Heart left ventricle (tissue), 13 donors: ENCODE measurements at regions not wholly inside any gene's neighbourhood (a gene's known extent, or its start where the extent isn't known, plus 50 kb on each side); places are given as distances from the start of the nearest gene placed in this dataset.

Source experiments
- POLR2A ChIP-seq, 2 donors: fragments of 450-650 bp; IDR thresholded peaks; one replicate each; pipeline ENCODE4 v1.6.1; 2017; ENCODE audit warnings: antibody characterized with exemption in 2 of 2, mild to moderate bottlenecking in 2 of 2, moderate library complexity in 2 of 2
- TF ChIP-seq, protein P1 (sequence below), 12 donors: fragments of 200-600 bp; sonication (generic) in 4 of 12; IDR thresholded peaks; one replicate each; pipeline versions ENCODE4 v1.5.0 to v1.8.0; 2018 to 2022; ENCODE audit warnings: antibody characterized with exemption in 12 of 12, mild to moderate bottlenecking in 5 of 12
- donor health status: ischemic (EF 13 %, LVEDD 7.1; RV severe dilation, severe dysfunction).
- donor health status: DM: no; HTN: yes; CAD: no.
- donor health status: DM: no; HTN: no; CAD: no.
- donor health status: ischemic (EF 25% LVEDD 6.9; RV normal size, moderate dysfunction).
- donor health status: ischemic (EF 25% LVEDD 5.7; RV mildly dilated, moderate dysfunction).
- donor health status: ischemic (EF 35%, LVEDD 5.7; RV mildly dilated, moderate dysfunction).
- donor health status: nonischemic (EF 11% LVEDD 7.7; RV severe dilation, severe dysfunction).
- donor health status: DM: yes; HTN: yes; CAD: no.
- donor health status: PGD.
- donor health status: ischemic (EF 29% LVEDD 5.4; RV normal size, mild dysfunction).
- donor health status: nonischemic (EF 23%, LVEDD 6.1; RV moderate dilation, normal function).

DNA sequence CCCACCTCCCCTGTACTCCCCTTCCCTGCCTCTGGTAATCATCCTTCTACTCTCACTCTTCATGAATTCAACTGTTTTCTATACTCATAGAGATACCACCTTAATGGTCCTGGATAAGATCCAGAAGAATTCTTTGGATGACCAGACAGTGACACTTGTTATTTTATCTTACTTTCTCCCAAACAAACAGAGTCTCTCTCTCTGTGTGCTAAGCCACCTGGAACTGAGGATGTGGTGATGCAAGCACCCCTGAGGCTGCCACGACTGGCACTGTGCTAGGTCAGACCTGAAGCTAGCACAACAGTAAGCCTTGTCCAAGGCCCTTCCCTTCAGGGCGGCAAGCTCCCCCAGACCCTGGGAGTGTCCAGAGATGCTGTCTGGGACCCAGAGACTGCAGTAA lies 250.2 kb downstream of the C12orf50 start:
- TF ChIP-seq, protein P1, sequence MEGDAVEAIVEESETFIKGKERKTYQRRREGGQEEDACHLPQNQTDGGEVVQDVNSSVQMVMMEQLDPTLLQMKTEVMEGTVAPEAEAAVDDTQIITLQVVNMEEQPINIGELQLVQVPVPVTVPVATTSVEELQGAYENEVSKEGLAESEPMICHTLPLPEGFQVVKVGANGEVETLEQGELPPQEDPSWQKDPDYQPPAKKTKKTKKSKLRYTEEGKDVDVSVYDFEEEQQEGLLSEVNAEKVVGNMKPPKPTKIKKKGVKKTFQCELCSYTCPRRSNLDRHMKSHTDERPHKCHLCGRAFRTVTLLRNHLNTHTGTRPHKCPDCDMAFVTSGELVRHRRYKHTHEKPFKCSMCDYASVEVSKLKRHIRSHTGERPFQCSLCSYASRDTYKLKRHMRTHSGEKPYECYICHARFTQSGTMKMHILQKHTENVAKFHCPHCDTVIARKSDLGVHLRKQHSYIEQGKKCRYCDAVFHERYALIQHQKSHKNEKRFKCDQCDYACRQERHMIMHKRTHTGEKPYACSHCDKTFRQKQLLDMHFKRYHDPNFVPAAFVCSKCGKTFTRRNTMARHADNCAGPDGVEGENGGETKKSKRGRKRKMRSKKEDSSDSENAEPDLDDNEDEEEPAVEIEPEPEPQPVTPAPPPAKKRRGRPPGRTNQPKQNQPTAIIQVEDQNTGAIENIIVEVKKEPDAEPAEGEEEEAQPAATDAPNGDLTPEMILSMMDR (IDR thresholded peaks at IDR 0.05): no peak
- TF ChIP-seq POLR2A (IDR thresholded peaks at IDR 0.05): no peak
